G401 (cell line): ENCODE measurements at regions not wholly inside any gene's neighbourhood (a gene's known extent, or its start where the extent isn't known, plus 50 kb on each side); places are given as distances from the start of the nearest gene placed in this dataset.
"Not testable (repeated sequence)": the region's sequence is repeated elsewhere in the genome, so short reads cannot be mapped to it uniquely, and the experiment has no call there.

Experiments
- DNase-seq: peaks from one replicate; pipeline ENCODE4 v3.0.0-alpha.2; 2015; ENCODE audit warnings: low spot score
- in situ Hi-C: cut with HindIII; loops from 2 replicates; pipeline ENCODE4 v1.10.0; 2016; ENCODE audit warnings: low sequenced_read_pairs, mixed read lengths

- in situ Hi-C loops, DNase-seq: not testable (repeated sequence)
Measured at GRCh38 chr6:104676679-104677078, 183.0 kb downstream of the HACE1 start.

DNA sequence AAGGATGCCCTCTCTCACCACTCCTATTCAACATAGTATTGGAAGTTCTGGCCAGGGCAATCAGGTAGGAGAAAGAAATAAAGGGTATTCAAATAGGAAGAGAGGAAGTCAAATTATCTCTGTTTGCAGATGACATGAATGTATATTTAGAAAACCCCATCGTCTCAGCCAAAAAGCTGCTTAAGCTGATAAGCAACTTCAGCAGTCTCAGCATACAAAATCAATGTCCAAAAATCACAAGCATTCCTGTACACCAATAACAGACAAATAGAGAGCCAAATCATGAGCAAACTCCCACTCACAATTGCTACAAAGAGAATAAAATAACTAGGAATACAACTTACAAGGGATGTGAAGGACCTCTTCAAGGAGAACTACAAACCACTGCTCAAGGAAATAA, 184.6 kb downstream of the HACE1 start:
- DNase-seq, in situ Hi-C loops: not testable (repeated sequence)

DNA sequence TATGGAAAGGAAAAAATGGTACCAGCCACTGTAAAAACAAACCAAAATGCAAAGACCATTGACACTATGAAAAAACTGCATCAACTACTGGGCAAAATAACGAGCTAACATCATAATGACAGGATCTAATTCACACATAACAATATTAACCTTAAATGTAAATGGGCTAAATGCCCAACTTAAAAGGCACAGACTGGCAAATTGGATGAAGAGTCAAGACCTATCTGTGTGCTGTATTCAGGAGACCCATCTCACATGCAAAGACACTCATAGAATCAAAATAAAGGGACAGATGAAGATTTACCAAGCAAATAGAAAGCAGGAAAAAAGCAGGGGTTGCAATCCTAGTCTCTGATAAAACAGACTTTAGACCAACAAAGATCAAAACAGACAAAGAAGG, 186.6 kb downstream of the HACE1 start:
- DNase-seq, in situ Hi-C loops: not testable (repeated sequence)

GRCh38 chr6:104671591-104671891, 188.2 kb downstream of the HACE1 start:
- in situ Hi-C loops, DNase-seq: not testable (repeated sequence)

- DNase-seq, in situ Hi-C loops: not testable (repeated sequence)
Measured at GRCh38 chr6:104670834-104671590, 188.7 kb downstream of the HACE1 start.

GRCh38 chr6:104669483-104669882, 190.2 kb downstream of the HACE1 start:
- no peak for DNase-seq
- in situ Hi-C loops = no loop called here

- DNase-seq = no peak
- in situ Hi-C loops = no loop called here
Measured at GRCh38 chr6:104656235-104656634, 203.5 kb downstream of the HACE1 start.

- DNase-seq = no peak
- in situ Hi-C loops = no loop called here
Measured at GRCh38 chr6:104653781-104654180, 205.9 kb downstream of the HACE1 start.

GRCh38 chr6:104648347-104648746, 211.4 kb downstream of the HACE1 start:
- DNase-seq = no peak
- in situ Hi-C loops = no loop called here

- in situ Hi-C loops = no loop called here
- DNase-seq = no peak
Measured at GRCh38 chr6:104644848-104645247, 214.9 kb downstream of the HACE1 start.

GRCh38 chr6:104642871-104643270, 216.8 kb downstream of the HACE1 start:
- in situ Hi-C loops = no loop called here

DNA sequence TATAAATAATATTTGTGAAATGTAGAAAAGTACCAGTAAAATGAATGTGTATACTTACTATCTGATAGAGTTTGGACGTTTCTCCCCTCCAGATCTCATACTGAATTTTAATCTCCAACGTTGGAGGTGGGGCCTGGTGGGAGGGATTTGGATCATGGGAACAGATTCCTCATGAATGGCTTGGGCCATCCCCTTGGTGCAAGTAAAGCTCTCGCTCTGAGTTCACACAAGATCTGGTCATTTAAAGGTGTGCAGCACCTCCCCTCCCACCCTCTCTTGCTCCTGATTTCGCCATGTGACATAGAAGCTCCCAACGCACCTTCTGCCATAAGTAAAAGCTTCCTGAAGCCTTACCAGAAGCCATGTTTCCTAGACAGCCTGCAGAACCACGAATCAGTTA, 219.0 kb downstream of the HACE1 start:
- peak; percentile 62 for DNase-seq
- in situ Hi-C loops = no loop called here

More at GRCh38 chr6:104642871-104643270, 216.8 kb downstream of the HACE1 start:
- peak; percentile 40 for DNase-seq

DNA sequence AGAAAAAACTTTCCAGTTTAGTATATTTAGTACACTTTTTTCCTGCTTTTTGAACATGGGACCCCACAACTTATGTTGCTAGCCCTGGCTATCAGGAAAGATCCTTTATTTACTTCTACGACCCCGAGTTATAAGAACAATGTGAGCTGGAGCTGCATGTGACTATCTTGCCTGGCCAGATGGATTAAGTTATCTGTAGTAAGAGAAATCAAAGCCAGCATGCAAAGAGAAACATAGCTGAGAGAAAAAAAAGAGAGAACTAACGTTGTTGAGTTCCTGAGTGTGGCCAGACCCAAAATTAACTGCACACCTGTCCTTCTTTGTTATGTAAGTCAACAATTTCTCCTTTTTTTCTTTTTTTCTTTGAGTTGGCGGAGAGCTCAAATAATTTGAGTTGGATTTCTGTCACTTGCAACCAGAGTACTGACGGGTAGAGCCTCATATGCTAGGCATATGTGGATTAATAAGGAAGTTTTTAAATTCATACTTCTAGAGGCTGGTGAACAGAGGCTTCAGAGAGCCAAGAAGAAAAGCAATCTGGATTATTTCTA, 219.5 kb downstream of the HACE1 start:
- in situ Hi-C loops = no loop called here
- DNase-seq = no peak

DNA sequence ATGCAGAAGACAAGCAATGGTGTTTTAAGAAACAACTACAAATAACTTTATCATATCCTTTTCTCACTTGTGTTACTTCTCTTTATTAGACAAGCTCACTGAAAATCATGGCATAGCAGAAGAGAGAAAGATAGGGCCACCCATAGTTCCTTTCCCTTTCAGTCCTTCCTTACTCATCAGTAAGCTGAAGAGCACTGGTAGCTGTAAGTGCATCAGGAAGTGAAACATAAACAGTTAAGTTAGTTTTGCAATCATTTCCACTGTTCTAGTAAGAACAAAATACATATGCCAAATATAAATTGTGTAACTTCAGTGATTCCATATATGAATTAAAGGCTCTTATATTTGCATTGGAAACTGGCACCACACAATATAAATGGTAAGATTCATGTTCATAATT, 220.1 kb downstream of the HACE1 start:
- in situ Hi-C loops = no loop called here

DNA sequence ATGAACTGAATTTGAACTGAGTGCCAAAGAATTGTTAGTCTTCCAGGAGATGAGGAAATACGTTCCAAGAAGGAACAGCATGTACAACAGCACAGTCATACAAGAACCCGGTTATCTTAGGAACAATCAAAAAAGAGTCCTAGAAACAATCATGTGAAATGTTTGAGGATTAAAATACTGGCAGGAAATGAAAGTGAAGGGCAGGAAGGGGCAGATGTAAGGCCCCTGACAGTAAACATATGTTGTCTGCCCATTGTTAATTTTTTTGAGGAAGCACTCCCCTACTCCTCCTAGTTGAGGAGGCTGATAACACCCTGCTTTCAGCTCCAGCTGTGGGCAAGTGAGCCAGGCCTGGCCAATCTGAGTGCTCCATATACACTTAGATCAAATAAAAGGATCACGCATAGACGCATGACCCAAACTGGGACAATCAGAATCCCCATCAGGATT, 220.9 kb downstream of the HACE1 start:
- DNase-seq = peak; percentile 45
- in situ Hi-C loops = no loop called here

More for the DNA sequence above, 220.1 kb downstream of the HACE1 start:
- no peak for DNase-seq

- in situ Hi-C loops = no loop called here
Measured at GRCh38 chr6:104633125-104633524, 226.6 kb downstream of the HACE1 start.

GRCh38 chr6:104632588-104632987, 227.1 kb downstream of the HACE1 start:
- in situ Hi-C loops = no loop called here
- no peak for DNase-seq

More at GRCh38 chr6:104633125-104633524, 226.6 kb downstream of the HACE1 start:
- DNase-seq = no peak

DNA sequence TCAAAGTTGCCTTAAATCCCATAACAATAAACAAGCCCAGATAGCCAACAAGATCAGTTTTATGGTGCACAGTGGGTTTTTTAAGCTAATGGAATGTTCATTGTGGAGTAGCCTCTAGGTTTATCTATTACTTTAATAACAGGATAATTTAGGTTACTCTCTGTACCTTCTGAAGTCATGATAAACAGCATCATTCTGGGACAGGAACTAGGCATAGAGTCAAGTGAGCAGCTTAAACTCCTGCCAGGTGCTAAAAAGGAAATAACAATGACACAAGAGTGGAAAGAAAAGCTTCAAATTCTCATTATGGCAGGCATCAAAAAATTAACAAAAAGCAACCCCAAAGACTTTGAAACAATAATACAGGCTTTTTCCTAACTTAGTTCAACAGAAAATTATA, 228.8 kb downstream of the HACE1 start:
- in situ Hi-C loops = no loop called here
- DNase-seq = peak; percentile 57

DNA sequence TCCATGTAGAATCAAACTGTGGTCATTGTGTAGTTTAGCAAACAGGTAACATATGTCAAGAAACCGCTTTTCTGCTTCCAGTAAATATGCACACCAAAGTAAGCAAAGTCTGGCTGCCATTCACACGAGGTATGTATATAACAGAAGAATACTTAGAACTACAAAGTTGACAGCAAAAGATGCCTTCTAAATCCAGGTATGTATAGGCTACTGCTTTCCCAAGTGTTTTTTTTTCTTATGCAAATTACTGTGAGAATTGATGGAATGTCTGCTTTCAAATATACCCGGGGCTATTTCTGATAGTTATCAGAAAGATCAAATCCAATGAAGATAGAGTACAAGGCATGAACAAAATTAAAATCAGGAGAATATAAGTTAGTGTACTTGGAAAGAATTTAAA, 229.2 kb downstream of the HACE1 start:
- in situ Hi-C loops = no loop called here

GRCh38 chr6:104629826-104630225, 229.9 kb downstream of the HACE1 start:
- no peak for DNase-seq
- in situ Hi-C loops = no loop called here

More for the DNA sequence above, 229.2 kb downstream of the HACE1 start:
- no peak for DNase-seq

DNA sequence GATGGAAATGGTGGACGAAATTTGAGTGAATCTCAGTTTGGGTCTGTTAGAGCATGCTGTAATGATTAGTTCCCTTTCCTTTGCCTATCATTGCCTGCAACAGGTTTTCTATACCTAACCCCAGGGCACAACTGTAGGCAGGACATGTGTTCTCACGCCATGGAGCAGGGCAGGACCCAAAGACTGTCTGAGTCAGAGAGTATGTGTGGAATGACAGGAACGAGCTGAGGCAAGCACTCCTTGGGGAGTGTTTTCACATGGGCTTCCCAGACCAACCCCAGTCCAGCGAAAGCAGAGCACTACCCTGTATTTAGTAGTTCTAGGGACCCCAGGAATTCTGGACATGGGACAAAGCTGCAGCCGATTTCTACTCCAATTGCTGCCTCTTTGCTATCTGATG, 234.2 kb downstream of the HACE1 start:
- peak; percentile 72 for DNase-seq
- in situ Hi-C loops = no loop called here
